ENCODE measurements at regions not wholly inside any gene's neighbourhood (a gene's known extent, or its start where the extent isn't known, plus 50 kb on each side); places are given as distances from the start of the nearest gene placed in this dataset.
"Not testable (repeated sequence)": the region's sequence is repeated elsewhere in the genome, so short reads cannot be mapped to it uniquely, and the experiment has no call there.

DNA sequence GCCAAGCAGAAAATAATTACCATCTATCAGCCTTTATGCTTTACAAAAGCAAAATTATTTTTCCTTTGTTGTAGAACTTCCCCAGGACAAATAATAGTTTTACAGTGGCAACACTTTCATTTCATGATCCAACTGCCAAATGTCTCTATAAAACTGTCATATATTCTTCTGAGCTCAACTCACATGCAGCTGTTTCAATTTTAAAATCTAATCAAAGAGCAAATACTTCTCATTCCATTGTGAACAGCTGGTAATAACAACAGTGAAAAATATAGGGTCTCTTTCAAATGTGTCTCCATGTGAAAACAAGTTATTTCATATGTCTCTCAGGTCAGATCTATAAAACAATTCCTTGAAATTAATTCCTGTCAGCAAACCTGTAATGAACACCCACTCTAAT is 270.6 kb upstream of the SLC7A11 start:
- DNase-seq = no peak

- no peak for DNase-seq
Measured at GRCh38 chr4:138510053-138510452, 267.9 kb upstream of the SLC7A11 start.

DNA sequence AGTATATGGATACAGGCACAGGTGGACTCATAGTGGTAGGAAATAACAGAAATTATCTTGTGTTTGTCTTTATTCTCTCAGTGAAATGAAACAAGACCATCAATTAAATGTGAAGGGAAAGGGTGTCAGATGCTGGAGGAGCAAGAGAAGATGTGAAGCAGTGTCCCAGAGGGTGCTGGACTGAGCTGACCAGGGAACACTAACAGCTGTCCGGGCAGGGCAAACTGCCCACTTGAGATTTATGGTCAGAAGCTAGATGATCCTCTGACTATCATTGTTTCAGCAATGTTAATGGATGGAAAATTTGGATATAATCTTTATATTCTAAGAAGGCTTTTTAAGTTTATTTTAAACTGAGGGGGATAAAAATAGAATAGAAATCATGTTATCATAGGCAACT is 267.2 kb upstream of the SLC7A11 start:
- no peak for DNase-seq

DNA sequence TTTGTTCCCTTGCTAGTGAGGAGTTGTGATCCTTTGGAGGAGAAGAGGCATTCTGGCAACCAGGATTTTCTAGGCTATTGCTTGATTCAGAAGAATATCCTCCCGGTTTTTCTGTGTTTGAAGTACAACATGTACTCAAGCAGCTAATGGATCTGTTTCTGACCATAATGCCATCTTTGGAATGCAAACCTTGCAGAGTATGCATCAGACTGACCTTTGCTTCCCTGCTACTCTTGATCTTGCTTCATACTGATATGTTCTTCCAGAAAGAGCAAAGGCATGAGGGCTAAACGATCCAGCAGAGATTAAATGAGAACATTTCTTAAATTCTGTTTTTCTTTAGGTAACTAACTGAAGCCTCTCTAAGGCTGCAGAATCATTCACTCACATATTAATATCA is 265.4 kb upstream of the SLC7A11 start:
- no peak for DNase-seq

- no peak for DNase-seq
Measured at GRCh38 chr4:138501614-138502013, 259.5 kb upstream of the SLC7A11 start.

GRCh38 chr4:138500869-138501268 is 258.7 kb upstream of the SLC7A11 start:
- no peak for DNase-seq

DNA sequence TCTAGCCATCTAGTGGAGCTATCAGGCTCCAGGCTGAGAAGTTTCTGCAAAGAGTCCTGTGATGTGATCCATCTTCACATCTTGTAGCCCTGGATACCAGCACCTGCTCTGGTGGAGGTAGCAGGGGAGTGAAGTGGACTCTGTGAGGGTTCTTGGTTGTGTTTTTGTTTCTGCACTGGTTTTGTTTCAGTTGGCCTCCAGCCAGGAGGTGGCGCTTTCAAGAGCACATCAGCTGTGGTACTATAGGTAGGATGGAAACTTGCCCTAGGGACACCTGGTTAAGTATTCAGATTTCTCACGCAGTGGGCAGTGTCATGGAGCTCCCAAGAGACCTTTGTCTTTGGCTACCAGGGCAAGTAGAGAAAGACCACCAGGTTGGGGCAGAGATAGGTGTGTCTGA is 257.5 kb upstream of the SLC7A11 start:
- DNase-seq = no peak

- DNase-seq = peak in 5 of 56 donors; percentile 1 to 10 (median 2)
Measured at GRCh38 chr4:138494931-138495330, 252.8 kb upstream of the SLC7A11 start.

DNA sequence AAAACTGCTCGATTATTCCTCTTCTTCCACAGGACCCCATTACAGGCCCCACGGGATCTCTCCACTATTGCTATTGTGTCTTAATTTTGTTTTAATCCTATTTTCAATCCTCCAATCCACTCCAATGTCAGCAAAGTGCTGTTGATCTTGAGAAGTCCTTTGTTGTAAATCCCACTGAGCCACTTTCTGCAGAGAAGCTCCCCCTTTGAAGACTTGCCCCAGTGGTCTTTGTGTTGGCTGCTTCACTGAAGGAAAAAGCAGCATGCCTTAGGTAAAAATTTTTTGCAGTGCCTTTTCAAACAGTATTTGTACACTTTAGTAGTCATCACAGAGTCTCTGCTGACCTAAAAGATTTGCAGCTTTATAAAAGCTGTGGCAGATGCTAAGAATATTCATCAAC is 252.0 kb upstream of the SLC7A11 start:
- DNase-seq = no peak

GRCh38 chr4:138492176-138492575 is 250.0 kb upstream of the SLC7A11 start:
- no peak for DNase-seq

GRCh38 chr4:138488533-138488932 is 246.4 kb upstream of the SLC7A11 start:
- DNase-seq = no peak

GRCh38 chr4:138487670-138488069 is 245.5 kb upstream of the SLC7A11 start:
- DNase-seq = no peak

- DNase-seq = no peak
Measured at GRCh38 chr4:138487230-138487629, 245.1 kb upstream of the SLC7A11 start.

DNA sequence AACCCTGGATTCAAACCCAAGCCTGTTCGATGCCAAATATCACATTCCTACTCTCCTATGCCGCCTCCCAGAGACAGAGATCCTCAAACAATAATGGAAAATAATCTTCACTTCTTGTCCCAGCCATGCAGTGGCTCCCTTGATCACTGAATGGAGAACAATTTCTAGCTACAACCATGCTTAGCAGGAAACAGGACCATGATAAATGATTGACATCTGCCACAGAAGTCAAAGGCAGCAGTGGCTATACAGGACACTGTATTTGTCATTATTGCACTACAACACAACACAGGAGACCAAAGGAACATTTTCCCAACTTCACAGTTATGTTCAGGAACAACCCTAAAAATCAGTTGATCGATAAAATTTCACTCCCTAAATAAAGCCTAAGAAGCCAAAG is 243.3 kb upstream of the SLC7A11 start:
- no peak for DNase-seq

- no peak for DNase-seq
Measured at GRCh38 chr4:138475116-138475515, 233.0 kb upstream of the SLC7A11 start.

GRCh38 chr4:138473339-138473738 is 231.2 kb upstream of the SLC7A11 start:
- DNase-seq = no peak

DNA sequence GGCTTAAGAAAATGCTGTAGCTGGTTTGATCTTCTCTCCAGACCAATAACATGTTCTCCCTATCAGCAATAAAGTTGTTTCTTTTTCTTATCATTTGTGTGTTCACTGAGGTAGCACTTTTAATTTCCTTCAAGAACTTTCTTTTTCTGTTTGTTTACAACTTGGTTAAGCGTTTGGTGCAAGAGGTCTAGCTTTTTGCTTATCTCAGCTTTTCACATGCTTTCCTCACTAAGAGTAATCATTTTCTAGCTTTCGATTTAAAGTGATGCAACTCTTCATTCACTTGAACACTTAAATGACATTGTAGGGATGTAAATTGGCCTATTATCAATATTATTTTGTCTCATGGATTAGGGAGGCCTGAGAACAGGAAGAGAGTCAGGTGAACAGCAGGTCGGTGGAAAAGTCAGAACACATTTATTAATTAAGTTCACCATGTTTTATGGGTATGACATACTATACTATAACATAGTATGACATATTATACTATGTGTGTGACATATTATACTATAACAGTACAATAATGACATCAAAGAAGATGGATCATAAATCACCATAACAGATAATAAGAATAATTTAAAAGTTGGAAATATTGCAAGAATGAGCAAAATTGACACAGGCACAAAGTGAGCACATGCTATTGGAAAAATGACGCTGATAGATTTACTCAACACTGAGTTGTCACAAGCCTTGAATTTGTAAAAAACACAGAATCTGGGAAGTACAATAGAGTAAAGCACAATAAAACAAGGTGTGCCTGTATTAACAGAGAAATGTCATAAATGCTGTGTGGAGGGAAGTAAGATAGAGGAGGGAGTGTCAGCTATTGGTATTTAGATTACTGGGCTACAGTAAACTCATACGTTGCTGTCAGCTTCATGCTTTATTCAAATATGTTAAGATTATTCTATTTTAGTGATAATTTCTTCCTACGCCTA is 218.6 kb upstream of the SLC7A11 start:
- DNase-seq = no peak

- no peak for DNase-seq
Measured at GRCh38 chr4:138458751-138459150, 216.6 kb upstream of the SLC7A11 start.

GRCh38 chr4:138456349-138456748 is 214.2 kb upstream of the SLC7A11 start:
- not testable (repeated sequence) for DNase-seq

DNA sequence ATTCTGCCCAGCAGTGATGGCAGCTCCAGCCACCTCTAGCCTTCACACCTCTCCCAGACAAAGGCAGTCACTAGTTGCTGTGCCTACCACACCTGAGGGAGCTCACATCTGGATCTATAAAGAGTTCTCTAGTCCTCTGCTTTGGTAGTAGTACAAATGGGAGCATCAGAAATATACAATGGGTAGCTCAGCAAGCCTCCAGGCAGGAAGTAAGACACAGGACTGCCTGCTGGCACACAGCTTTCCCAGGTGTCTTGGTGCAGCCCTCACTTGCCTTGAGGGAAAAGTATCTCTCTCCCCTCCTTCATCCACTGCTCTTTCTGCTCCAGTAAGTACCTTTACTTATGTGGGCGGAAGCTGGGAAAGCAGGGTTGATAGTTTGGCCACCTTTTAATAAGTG is 212.9 kb upstream of the SLC7A11 start:
- DNase-seq = no peak

DNA sequence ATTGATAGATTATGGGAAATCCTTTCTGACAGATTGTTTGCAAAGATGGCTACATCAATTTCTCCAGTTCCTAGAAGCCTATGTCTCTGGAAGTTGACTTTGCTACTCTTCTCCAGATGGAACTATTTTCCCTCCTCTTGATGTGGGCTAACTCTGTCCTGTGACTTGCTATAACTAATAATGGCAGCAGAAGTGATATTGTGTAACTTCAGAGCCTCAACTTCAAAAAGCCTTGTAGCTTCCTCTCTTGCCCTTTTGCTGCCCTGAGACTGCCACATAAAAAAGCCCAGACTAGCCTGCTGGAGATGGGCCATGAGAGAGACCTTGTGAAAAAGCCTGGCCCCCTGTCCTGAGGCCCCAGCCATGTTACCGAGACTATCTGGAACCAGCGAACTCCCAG is 210.7 kb upstream of the SLC7A11 start:
- DNase-seq = no peak

- no peak for DNase-seq
Measured at GRCh38 chr4:138451276-138451663, 209.1 kb upstream of the SLC7A11 start.

DNA sequence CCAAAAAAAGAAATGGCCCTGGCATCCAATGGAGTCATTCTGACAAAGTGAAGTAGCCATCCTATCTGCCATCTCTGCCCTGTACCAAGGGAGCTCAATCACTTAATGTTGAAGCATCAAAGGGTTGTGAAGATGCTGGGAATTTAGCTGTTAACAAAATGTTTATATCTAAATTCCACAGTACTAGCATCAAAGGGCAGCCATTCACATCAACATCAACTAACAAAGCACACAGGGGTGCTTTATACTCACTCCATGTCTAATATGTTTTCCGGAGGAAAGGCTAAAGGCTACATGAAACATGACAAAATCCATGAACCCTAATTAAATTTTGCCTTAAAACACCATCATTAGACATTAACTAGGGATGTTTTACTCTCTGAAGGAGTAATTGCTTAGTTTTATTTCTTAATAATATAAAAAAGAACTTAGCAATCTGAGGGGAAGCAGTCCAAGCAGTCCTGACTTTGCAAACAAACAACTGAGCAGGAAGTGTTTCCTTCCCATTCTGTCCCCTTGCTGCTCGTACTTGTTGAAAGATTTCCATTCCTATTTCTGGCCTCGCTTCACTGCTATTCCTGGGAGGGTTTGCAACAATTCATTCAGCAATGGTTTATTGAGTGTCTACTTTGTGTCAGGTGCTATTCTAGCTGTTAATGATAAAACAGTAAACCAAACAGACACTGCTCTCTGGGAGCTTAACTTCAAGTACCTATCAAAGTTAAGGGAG is 208.6 kb upstream of the SLC7A11 start:
- DNase-seq = no peak
